Brain microvascular endothelial cell (primary cell): ENCODE measurements at regions not wholly inside any gene's neighbourhood (a gene's known extent, or its start where the extent isn't known, plus 50 kb on each side); places are given as distances from the start of the nearest gene placed in this dataset.
A peak's percentile ranks its signal among the peaks of the same experiment; 100 is the strongest.

ENCODE experiments used
- DNase-seq: peaks from one replicate; pipeline ENCODE4 v3.0.0-alpha.2; 2020
- H3K27ac ChIP-seq: fragments of 250-450 bp; sonication (Bioruptor Pico); 2 replicates; pipeline ENCODE4 v1.5.1; 2020; ENCODE audit warnings: mild to moderate bottlenecking, moderate library complexity
- H3K27me3 ChIP-seq: fragments of 250-450 bp; sonication (Bioruptor Pico); replicated peaks from 2 replicates; pipeline ENCODE4 v1.5.1; 2020; ENCODE audit warnings: mild to moderate bottlenecking
- H3K36me3 ChIP-seq: fragments of 250-450 bp; sonication (Bioruptor Pico); replicated peaks from 2 replicates; pipeline ENCODE4 v1.5.1; 2020; ENCODE audit warnings: mild to moderate bottlenecking
- H3K4me3 ChIP-seq: 2 replicates; pipeline ENCODE4 v1.5.1; 2011; ENCODE audit warnings: low read depth, mild to moderate bottlenecking, control low read depth, low read length, moderate library complexity
- in situ Hi-C: cut with HindIII; loops from 2 replicates; pipeline ENCODE4 v1.10.0; 2017; ENCODE audit warnings: low sequenced_read_pairs, low pct_ligation_motif_present
- TF ChIP-seq, protein P1 (sequence below): IDR thresholded peaks from 2 replicates; pipeline ENCODE4 v1.5.1; 2011; ENCODE audit warnings: low read depth, mild to moderate bottlenecking, moderate library complexity, low read length, control low read depth, inconsistent platforms; ENCODE audit errors: missing control alignments

DNA sequence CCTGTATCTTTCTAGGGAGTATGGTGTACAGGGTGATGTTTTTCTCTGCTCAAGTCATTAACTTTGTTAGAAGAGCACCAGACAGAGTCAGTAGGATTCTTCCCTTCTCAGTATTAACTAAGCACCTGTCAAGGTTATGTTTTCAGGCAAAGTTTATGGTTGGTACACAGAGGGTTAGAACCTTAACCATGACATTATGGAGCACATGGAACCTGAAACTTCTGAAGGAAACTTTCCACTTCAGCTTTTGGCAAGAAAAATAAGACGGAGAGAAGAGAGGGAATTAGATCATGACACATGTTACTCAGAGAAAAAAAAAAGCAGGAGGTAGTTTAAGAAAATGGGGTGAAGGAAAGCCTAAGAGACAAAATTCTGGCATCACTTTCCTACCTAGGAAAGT is 112.9 kb upstream of the PDE7B start:
- in situ Hi-C loops: no loop called here
- TF ChIP-seq, protein P1, sequence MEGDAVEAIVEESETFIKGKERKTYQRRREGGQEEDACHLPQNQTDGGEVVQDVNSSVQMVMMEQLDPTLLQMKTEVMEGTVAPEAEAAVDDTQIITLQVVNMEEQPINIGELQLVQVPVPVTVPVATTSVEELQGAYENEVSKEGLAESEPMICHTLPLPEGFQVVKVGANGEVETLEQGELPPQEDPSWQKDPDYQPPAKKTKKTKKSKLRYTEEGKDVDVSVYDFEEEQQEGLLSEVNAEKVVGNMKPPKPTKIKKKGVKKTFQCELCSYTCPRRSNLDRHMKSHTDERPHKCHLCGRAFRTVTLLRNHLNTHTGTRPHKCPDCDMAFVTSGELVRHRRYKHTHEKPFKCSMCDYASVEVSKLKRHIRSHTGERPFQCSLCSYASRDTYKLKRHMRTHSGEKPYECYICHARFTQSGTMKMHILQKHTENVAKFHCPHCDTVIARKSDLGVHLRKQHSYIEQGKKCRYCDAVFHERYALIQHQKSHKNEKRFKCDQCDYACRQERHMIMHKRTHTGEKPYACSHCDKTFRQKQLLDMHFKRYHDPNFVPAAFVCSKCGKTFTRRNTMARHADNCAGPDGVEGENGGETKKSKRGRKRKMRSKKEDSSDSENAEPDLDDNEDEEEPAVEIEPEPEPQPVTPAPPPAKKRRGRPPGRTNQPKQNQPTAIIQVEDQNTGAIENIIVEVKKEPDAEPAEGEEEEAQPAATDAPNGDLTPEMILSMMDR: no peak
- Histone ChIP-seq H3K27me3 (no peaks in the 10 kb centered on the region), H3K27ac (peak overlapping the region; percentile 28), H3K4me3 (no peak overlapping the region), H3K36me3 (no peaks in the 10 kb centered on the region)
- no peak for DNase-seq

DNA sequence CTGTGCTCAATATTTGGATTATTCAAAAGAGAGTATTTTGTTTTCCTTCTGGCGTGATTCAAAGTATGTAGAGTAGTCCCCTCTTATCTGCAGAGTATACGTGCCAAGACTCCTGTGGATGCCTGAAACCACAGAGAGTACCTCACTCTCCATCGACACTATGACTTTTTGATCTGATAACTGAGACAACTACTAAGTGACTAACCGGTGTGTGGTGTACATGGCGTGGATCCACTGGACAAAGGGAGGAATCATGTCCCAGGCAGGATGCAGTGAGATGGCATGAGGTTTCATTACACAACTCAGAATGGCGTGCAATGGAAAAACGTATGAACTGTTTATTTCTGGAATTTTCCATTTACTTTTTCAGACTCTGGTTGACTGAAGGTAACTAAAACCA is 112.2 kb upstream of the PDE7B start:
- H3K27ac ChIP-seq: peak overlapping the region; percentile 64
- H3K27me3 ChIP-seq: no peaks in the 10 kb centered on the region
- H3K4me3 ChIP-seq: no peak overlapping the region
- in situ Hi-C loops: no loop called here
- TF ChIP-seq, protein P1: no peak
- no peaks in the 10 kb centered on the region for H3K36me3 ChIP-seq
- peak; percentile 95 for DNase-seq

DNA sequence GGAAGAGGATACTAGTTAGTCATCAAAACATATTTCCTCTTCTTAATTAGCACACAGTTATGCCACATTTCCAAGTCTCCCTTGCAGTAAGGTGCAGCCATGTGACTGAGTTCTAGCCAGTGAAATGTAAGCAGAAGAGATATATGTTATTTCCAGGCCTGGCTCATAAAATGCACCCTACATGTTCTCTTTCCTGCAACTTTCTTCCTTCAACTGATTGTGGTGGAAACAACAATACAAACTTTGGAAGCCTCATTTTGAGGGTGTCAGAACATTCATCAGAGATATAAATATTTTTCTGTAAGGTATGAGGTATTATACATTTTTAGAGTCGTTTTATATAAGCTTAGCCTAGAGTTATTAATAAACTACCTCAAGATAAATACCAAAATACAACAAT is 110.9 kb upstream of the PDE7B start:
- TF ChIP-seq, protein P1: no peak
- in situ Hi-C loops: no loop called here
- H3K27ac ChIP-seq: no peak overlapping the region
- no peaks in the 10 kb centered on the region for H3K36me3 ChIP-seq
- no peak overlapping the region for H3K4me3 ChIP-seq
- DNase-seq: no peak
- H3K27me3 ChIP-seq: no peaks in the 10 kb centered on the region

DNA sequence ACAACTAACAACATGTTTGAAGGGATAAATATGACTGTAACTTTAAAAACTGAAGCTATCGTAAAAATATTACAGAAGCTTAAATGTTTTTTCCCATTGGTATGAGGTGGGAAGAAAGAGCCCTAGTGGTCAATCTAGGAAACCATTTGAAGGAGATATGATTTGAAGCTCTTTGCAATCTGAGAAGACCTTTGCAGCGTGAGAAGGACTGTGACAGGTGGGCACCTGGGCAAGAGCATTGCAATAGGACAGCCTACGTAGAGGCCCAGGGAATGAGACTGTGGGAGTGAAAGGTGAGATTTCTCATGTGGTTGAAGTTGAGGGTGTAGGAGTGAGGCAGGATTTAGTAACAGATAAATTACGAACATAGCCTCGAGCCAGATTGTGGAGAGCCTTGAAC is 108.0 kb upstream of the PDE7B start:
- TF ChIP-seq, protein P1: peak; percentile 17
- H3K27ac ChIP-seq: no peak overlapping the region
- DNase-seq: no peak
- H3K4me3 ChIP-seq: no peak overlapping the region
- H3K36me3 ChIP-seq: no peaks in the 10 kb centered on the region
- no peaks in the 10 kb centered on the region for H3K27me3 ChIP-seq
- in situ Hi-C loops: no loop called here

DNA sequence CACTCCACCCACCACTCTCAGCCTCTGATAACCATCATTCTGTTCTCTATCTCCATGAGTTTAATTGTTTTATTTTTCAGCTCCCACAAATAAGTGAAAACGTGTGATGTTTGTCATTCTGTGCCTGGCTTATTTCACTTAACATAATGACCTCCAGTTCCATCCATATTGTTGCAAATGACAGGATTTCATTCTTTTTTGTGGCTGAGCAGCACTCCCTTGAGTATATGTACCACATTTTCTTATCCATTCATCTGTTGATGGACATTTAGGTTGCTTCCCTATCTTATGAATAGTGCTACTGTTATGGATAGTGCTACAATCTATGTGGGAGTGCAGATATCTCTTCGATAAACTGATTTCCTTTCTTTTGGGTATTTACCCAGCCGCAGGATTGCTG is 103.3 kb upstream of the PDE7B start:
- Histone ChIP-seq H3K36me3 (no peaks in the 10 kb centered on the region), H3K4me3 (no peak overlapping the region), H3K27ac (no peak overlapping the region), H3K27me3 (no peaks in the 10 kb centered on the region)
- DNase-seq: no peak
- TF ChIP-seq, protein P1: no peak
- in situ Hi-C loops: no loop called here

DNA sequence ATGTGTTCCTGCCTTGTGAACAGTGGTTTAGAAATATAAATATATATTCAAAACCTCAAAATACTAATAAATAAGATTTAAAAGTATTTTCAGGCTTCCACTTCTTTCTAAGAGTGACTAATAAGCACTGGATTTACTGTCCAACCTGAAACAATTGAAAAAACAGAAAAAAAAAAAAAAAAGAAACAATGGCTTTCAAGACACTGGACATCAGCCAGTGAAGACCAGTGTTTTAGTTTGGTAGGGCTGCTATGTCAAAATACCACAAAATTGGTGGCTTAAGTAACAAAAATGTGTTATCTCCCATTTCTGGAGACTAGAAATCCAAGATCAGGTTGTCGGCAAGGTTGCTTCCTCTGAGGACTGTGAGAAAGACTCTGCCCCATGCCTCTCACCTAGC is 101.4 kb upstream of the PDE7B start:
- DNase-seq: no peak
- in situ Hi-C loops: no loop called here
- no peak overlapping the region for H3K27ac ChIP-seq
- H3K36me3 ChIP-seq: no peaks in the 10 kb centered on the region
- no peaks in the 10 kb centered on the region for H3K27me3 ChIP-seq
- TF ChIP-seq, protein P1: no peak
- H3K4me3 ChIP-seq: no peak overlapping the region
